Fibroblast of mammary gland (primary cell): ENCODE measurements at regions not wholly inside any gene's neighbourhood (a gene's known extent, or its start where the extent isn't known, plus 50 kb on each side); places are given as distances from the start of the nearest gene placed in this dataset.

ENCODE experiments used
- DNase-seq: peaks from one replicate; pipeline ENCODE4 v3.0.0-alpha.2; 2010; ENCODE audit warnings: low read depth
- H3K4me3 ChIP-seq: 2 replicates; pipeline ENCODE4 v1.5.1; 2011; ENCODE audit warnings: low read depth, mild to moderate bottlenecking, low read length, moderate library complexity; ENCODE audit not compliant: control insufficient read depth
- CTCF ChIP-seq: conservative IDR thresholded peaks from 2 replicates; pipeline ENCODE4 v1.5.1; 2011; ENCODE audit warnings: low read depth, low read length, inconsistent platforms; ENCODE audit not compliant: control insufficient read depth, insufficient read depth

- TF ChIP-seq CTCF = no peak
- no peak for DNase-seq
- no peak overlapping the region for H3K4me3 ChIP-seq
These were observed 71.0 kb downstream of the AQP4 start for GRCh38 chr18:26794230-26795101.

- no peak for DNase-seq
These were observed 72.8 kb downstream of the AQP4 start for GRCh38 chr18:26792661-26793060.

GRCh38 chr18:26791676-26792075, 73.8 kb downstream of the AQP4 start:
- no peak for DNase-seq

More at GRCh38 chr18:26792661-26793060, 72.8 kb downstream of the AQP4 start:
- no peak overlapping the region for H3K4me3 ChIP-seq
- no peak for TF ChIP-seq CTCF

GRCh38 chr18:26784599-26784998, 80.9 kb downstream of the AQP4 start:
- DNase-seq = no peak
- TF ChIP-seq CTCF = no peak
- no peak overlapping the region for H3K4me3 ChIP-seq

More at GRCh38 chr18:26791676-26792075, 73.8 kb downstream of the AQP4 start:
- H3K4me3 ChIP-seq = no peak overlapping the region
- no peak for TF ChIP-seq CTCF

GRCh38 chr18:26783170-26783569, 82.3 kb downstream of the AQP4 start:
- TF ChIP-seq CTCF = no peak
- no peak overlapping the region for H3K4me3 ChIP-seq
- no peak for DNase-seq

GRCh38 chr18:26780520-26781325, 84.8 kb downstream of the AQP4 start:
- H3K4me3 ChIP-seq = no peak overlapping the region
- no peak for DNase-seq
- no peak for TF ChIP-seq CTCF
